GM10266 (cell line): ENCODE measurements at regions not wholly inside any gene's neighbourhood (a gene's known extent, or its start where the extent isn't known, plus 50 kb on each side); places are given as distances from the start of the nearest gene placed in this dataset.

Experiments
- DNase-seq: peaks from one replicate; pipeline ENCODE4 v3.0.0; 2012; ENCODE audit errors: extremely low spot score
- CTCF ChIP-seq: IDR thresholded peaks from 2 replicates; pipeline ENCODE4 v1.5.1; 2012; ENCODE audit warnings: mild to moderate bottlenecking, low read depth; ENCODE audit not compliant: control insufficient read depth, insufficient read depth; ENCODE audit errors: missing control alignments

- DNase-seq: no peak
- TF ChIP-seq CTCF: no peak
These were observed 119.1 kb upstream of the FAR2 start for GRCh38 chr12:29030006-29030405.

GRCh38 chr12:29032446-29032845 is 116.6 kb upstream of the FAR2 start:
- no peak for DNase-seq

GRCh38 chr12:29033519-29033918 is 115.6 kb upstream of the FAR2 start:
- TF ChIP-seq CTCF: no peak

More at GRCh38 chr12:29032446-29032845, 116.6 kb upstream of the FAR2 start:
- no peak for TF ChIP-seq CTCF

GRCh38 chr12:29035112-29035511 is 114.0 kb upstream of the FAR2 start:
- TF ChIP-seq CTCF: no peak
- no peak for DNase-seq

More at GRCh38 chr12:29033519-29033918, 115.6 kb upstream of the FAR2 start:
- no peak for DNase-seq

- no peak for DNase-seq
- no peak for TF ChIP-seq CTCF
These were observed 110.1 kb upstream of the FAR2 start for GRCh38 chr12:29039013-29039412.

GRCh38 chr12:29041621-29042020 is 107.5 kb upstream of the FAR2 start:
- TF ChIP-seq CTCF: no peak
- no peak for DNase-seq

- no peak for TF ChIP-seq CTCF
- no peak for DNase-seq
These were observed 106.0 kb upstream of the FAR2 start for GRCh38 chr12:29043069-29043468.

GRCh38 chr12:29044799-29045198 is 104.3 kb upstream of the FAR2 start:
- no peak for DNase-seq
- TF ChIP-seq CTCF: no peak
